ENCODE measurements at regions not wholly inside any gene's neighbourhood (a gene's known extent, or its start where the extent isn't known, plus 50 kb on each side); places are given as distances from the start of the nearest gene placed in this dataset.

DNA sequence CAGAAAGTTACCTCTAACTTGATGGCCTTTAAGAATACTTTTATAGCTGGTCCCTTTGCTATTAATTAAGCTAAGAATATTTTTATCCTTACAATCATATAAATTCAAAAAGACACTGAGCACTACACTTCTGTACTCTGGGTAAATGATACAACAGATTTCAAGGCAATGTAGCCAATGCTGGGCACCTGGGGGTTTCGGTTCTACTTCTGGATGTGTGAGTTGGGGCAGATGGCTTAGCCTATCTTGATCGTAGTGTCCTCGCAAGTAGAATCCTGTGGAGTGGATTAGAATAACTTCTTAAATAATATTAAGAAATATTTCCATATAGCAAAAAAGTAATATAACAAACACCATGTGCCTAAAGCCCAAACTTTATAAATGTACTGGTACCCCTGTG, 96.9 kb upstream of the NT5E start:
- WGBS, 2 donors = 96 to 99% methylated on average over 3 of the region's 3 CpGs
- no peak for DNase-seq

DNA sequence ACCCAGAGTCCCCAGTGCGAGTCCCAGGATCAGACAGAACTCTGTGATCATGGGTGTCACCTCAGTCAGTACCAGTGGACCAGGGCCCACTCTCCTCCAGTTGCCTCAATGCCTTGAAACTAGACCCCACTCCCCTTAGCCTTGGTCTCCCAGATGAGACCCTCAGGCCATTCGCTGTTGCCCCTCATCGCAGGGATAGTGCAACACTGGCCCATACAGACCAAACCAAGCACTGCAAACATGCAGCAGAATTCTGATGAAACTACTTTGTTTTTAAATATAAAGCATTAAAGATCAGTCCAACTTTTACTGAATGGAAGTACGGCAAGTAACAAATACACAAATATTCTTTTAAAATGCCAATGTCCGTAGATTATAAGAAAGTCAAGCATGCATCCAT, 101.2 kb upstream of the NT5E start:
- no peaks in the 10 kb centered on the region for H3K27me3 ChIP-seq (ENCODE audit: control insufficient read depth in 3 of 3, insufficient read depth in 3 of 3, low read length in 2 of 3)
- no peak overlapping the region for H3K27ac ChIP-seq (ENCODE audit: low read depth in 1 of 2, low read length in 1 of 2)
- DNase-seq (no peak), ATAC-seq (ENCODE audit: insufficient read depth, low FRiP score) (no peak)
- H3K9ac ChIP-seq (ENCODE audit: insufficient read depth in 1 of 2, low read length in 2 of 2) = no peak overlapping the region
- no peaks in the 10 kb centered on the region for H3K4me1 ChIP-seq (ENCODE audit: control insufficient read depth in 5 of 5, insufficient read depth in 5 of 5, low read length in 5 of 5)
- 90 to 96% methylated on average over 5 of the region's 5 CpGs for WGBS, 2 donors
- H3K36me3 ChIP-seq (ENCODE audit: control insufficient read depth in 4 of 4, insufficient read depth in 4 of 4, low read length in 4 of 4) = no peaks in the 10 kb centered on the region
- TF ChIP-seq, protein P1, sequence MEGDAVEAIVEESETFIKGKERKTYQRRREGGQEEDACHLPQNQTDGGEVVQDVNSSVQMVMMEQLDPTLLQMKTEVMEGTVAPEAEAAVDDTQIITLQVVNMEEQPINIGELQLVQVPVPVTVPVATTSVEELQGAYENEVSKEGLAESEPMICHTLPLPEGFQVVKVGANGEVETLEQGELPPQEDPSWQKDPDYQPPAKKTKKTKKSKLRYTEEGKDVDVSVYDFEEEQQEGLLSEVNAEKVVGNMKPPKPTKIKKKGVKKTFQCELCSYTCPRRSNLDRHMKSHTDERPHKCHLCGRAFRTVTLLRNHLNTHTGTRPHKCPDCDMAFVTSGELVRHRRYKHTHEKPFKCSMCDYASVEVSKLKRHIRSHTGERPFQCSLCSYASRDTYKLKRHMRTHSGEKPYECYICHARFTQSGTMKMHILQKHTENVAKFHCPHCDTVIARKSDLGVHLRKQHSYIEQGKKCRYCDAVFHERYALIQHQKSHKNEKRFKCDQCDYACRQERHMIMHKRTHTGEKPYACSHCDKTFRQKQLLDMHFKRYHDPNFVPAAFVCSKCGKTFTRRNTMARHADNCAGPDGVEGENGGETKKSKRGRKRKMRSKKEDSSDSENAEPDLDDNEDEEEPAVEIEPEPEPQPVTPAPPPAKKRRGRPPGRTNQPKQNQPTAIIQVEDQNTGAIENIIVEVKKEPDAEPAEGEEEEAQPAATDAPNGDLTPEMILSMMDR (IDR thresholded peaks at IDR 0.05; ENCODE audit: control extremely low read depth, extremely low read depth) = no peak
- no peaks in the 10 kb centered on the region for H3K9me3 ChIP-seq (ENCODE audit: control insufficient read depth in 4 of 4, insufficient read depth in 3 of 4, low read length in 3 of 4)
- H3K4me3 ChIP-seq = no peak overlapping the region

More for the DNA sequence above, 96.9 kb upstream of the NT5E start:
- Histone ChIP-seq H3K9me3 (ENCODE audit: control insufficient read depth in 4 of 4, insufficient read depth in 3 of 4, low read length in 3 of 4) (no peaks in the 10 kb centered on the region), H3K4me1 (ENCODE audit: control insufficient read depth in 5 of 5, insufficient read depth in 5 of 5, low read length in 5 of 5) (no peaks in the 10 kb centered on the region), H3K27me3 (ENCODE audit: control insufficient read depth in 3 of 3, insufficient read depth in 3 of 3, low read length in 2 of 3) (no peaks in the 10 kb centered on the region), H3K4me3 (no peak overlapping the region), H3K36me3 (ENCODE audit: control insufficient read depth in 4 of 4, insufficient read depth in 4 of 4, low read length in 4 of 4) (no peaks in the 10 kb centered on the region), H3K27ac (ENCODE audit: low read depth in 1 of 2, low read length in 1 of 2) (no peak overlapping the region), H3K9ac (ENCODE audit: insufficient read depth in 1 of 2, low read length in 2 of 2) (no peak overlapping the region)
- ATAC-seq (ENCODE audit: insufficient read depth, low FRiP score) = no peak
- TF ChIP-seq, protein P1 (IDR thresholded peaks at IDR 0.05; ENCODE audit: control extremely low read depth, extremely low read depth) = no peak

DNA sequence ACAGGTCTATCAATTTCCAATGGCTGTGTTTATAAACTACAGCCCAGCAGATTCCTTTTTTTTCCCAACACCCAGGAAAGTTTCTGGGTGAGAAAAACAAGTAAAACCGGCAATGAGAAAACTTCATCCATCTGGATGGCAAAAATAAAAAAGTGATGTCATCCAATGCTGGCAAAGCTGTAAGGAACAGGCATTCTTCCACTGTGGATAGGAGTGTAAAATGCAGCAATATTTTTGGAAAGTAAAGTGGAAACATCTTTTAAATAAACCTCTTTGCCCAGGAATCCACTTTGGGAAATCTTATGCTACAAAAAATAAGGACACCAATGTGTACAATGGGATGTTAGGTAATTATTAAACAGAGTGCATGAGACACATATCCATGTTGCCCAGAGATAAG, 102.1 kb upstream of the NT5E start:
- H3K9ac ChIP-seq (ENCODE audit: insufficient read depth in 1 of 2, low read length in 2 of 2) = peak overlapping the region in 1 of 2 donors; percentile 21
- DNase-seq (no peak), ATAC-seq (ENCODE audit: insufficient read depth, low FRiP score) (no peak)
- no peak overlapping the region for H3K27ac ChIP-seq (ENCODE audit: low read depth in 1 of 2, low read length in 1 of 2)
- H3K36me3 ChIP-seq (ENCODE audit: control insufficient read depth in 4 of 4, insufficient read depth in 4 of 4, low read length in 4 of 4) = no peaks in the 10 kb centered on the region
- H3K4me3 ChIP-seq = no peak overlapping the region
- H3K4me1 ChIP-seq (ENCODE audit: control insufficient read depth in 5 of 5, insufficient read depth in 5 of 5, low read length in 5 of 5) = no peaks in the 10 kb centered on the region
- no peaks in the 10 kb centered on the region for H3K9me3 ChIP-seq (ENCODE audit: control insufficient read depth in 4 of 4, insufficient read depth in 3 of 4, low read length in 3 of 4)
- TF ChIP-seq, protein P1 (IDR thresholded peaks at IDR 0.05; ENCODE audit: control extremely low read depth, extremely low read depth) = no peak
- 54 to 86% methylated on average over 1 of the region's 1 CpG for WGBS, 2 donors
- H3K27me3 ChIP-seq (ENCODE audit: control insufficient read depth in 3 of 3, insufficient read depth in 3 of 3, low read length in 2 of 3) = no peaks in the 10 kb centered on the region

DNA sequence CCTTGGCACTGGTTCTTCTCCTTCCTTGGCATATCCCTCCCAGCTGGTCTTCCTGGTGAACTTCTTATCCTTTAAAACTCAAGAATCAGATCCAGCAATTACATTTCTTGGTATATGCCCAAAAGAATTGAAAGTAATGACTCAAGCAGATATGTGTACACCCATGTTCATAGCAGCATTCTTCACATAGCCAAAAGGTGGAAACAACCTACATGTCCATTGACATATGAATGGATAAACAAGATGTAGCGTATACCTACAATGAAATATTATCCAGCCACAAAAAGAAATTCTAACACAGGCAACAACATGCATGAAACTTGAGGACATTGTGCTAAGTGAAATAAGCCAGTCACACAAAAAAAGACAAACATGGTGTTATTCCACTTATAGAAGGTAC, 103.7 kb upstream of the NT5E start:
- 94 to 97% methylated on average over 1 of the region's 1 CpG for WGBS, 2 donors
- Histone ChIP-seq H3K4me3 (no peak overlapping the region), H3K27ac (ENCODE audit: low read depth in 1 of 2, low read length in 1 of 2) (no peak overlapping the region), H3K9me3 (ENCODE audit: control insufficient read depth in 4 of 4, insufficient read depth in 3 of 4, low read length in 3 of 4) (no peaks in the 10 kb centered on the region), H3K9ac (ENCODE audit: insufficient read depth in 1 of 2, low read length in 2 of 2) (no peak overlapping the region), H3K4me1 (ENCODE audit: control insufficient read depth in 5 of 5, insufficient read depth in 5 of 5, low read length in 5 of 5) (no peaks in the 10 kb centered on the region), H3K27me3 (ENCODE audit: control insufficient read depth in 3 of 3, insufficient read depth in 3 of 3, low read length in 2 of 3) (no peaks in the 10 kb centered on the region), H3K36me3 (ENCODE audit: control insufficient read depth in 4 of 4, insufficient read depth in 4 of 4, low read length in 4 of 4) (no peaks in the 10 kb centered on the region)
- TF ChIP-seq, protein P1 (IDR thresholded peaks at IDR 0.05; ENCODE audit: control extremely low read depth, extremely low read depth) = no peak
- no peak for ATAC-seq (ENCODE audit: insufficient read depth, low FRiP score)
- no peak for DNase-seq

Measured in lung (tissue), 11 donors.